PC-9 (cell line): ENCODE measurements at regions not wholly inside any gene's neighbourhood (a gene's known extent, or its start where the extent isn't known, plus 50 kb on each side); places are given as distances from the start of the nearest gene placed in this dataset.
"Not testable (repeated sequence)": the region's sequence is repeated elsewhere in the genome, so short reads cannot be mapped to it uniquely, and the experiment has no call there.

Experiments
- BruUV-seq: library from RNA; stranded (reverse); fragments of 400-500 nt; replicated peaks from 2 replicates; lab custom pipeline; 2021; lab: Mats Ljungman, UMichigan
- CTCF ChIA-PET: fragments of 300-600 bp; sonication (Branson Sonifier 250); formaldehyde crosslinking; loops from one replicate; lab custom pipeline; 2022; ENCODE audit warnings: antibody characterized with exemption; lab: Charles Lee
- POLR2A ChIA-PET: fragments of 300-600 bp; sonication (Branson Sonifier 250); formaldehyde crosslinking; loops from one replicate; lab custom pipeline; 2022; ENCODE audit warnings: antibody characterized with exemption; ENCODE audit not compliant: unreplicated experiment; lab: Charles Lee
- DNase-seq, 2 experiments: peaks; one replicate each; pipeline versions ENCODE4 v3.0.0 to v3.0.0-alpha.2; 2015 to 2022; ENCODE audit warnings: mixed read lengths in 1 of 2
- H2AFZ ChIP-seq: fragments of 200-600 bp; sonication (generic); 2 replicates; pipeline ENCODE4 v1.8.1; 2017; ENCODE audit warnings: antibody characterized with exemption
- H3F3A ChIP-seq: fragments of 200-600 bp; sonication (generic); 2 replicates; pipeline ENCODE4 v1.8.1; 2017; ENCODE audit warnings: antibody characterized with exemption, mild to moderate bottlenecking, low read depth; ENCODE audit not compliant: insufficient read depth
- H3K27ac ChIP-seq: fragments of 200-600 bp; sonication (generic); 2 replicates; pipeline ENCODE4 v1.6.1; 2016; ENCODE audit warnings: mixed run types
- H3K27me3 ChIP-seq: fragments of 200-600 bp; sonication (generic); 2 replicates; pipeline ENCODE4 v1.6.1; 2016; ENCODE audit warnings: low read depth, mixed run types; ENCODE audit not compliant: insufficient read depth
- H3K36me3 ChIP-seq: fragments of 200-600 bp; sonication (generic); 2 replicates; pipeline ENCODE4 v1.6.1; 2016; ENCODE audit warnings: low read depth, mixed run types
- H3K4me1 ChIP-seq: fragments of 200-600 bp; sonication (generic); replicated peaks from 2 replicates; pipeline ENCODE4 v1.6.1; 2016; ENCODE audit warnings: mixed run types; ENCODE audit not compliant: insufficient read depth
- H3K4me2 ChIP-seq: fragments of 200-600 bp; sonication (generic); 2 replicates; pipeline ENCODE4 v1.6.1; 2017; ENCODE audit warnings: mixed run types
- H3K4me3 ChIP-seq: fragments of 200-600 bp; sonication (generic); 2 replicates; pipeline ENCODE4 v1.6.1; 2016; ENCODE audit warnings: mixed run types
- H3K79me2 ChIP-seq: fragments of 200-600 bp; sonication (generic); 2 replicates; pipeline ENCODE4 v1.6.1; 2017; ENCODE audit warnings: low read depth, mixed run types
- H3K9me2 ChIP-seq: fragments of 200-600 bp; sonication (generic); 2 replicates; pipeline ENCODE4 v1.8.1; 2017; ENCODE audit warnings: mild to moderate bottlenecking; ENCODE audit not compliant: insufficient read depth
- H3K9me3 ChIP-seq: fragments of 200-600 bp; sonication (generic); 2 replicates; pipeline ENCODE4 v1.8.1; 2016; ENCODE audit warnings: low read depth; ENCODE audit not compliant: insufficient read depth
- H4K20me1 ChIP-seq: fragments of 200-600 bp; sonication (generic); 2 replicates; pipeline ENCODE4 v1.8.1; 2017; ENCODE audit not compliant: insufficient read depth
- CTCF ChIP-seq: fragments of 200-600 bp; sonication (generic); conservative IDR thresholded peaks from 2 replicates; pipeline ENCODE4 v1.6.1; 2017; ENCODE audit warnings: mixed run types, antibody characterized with exemption, mild to moderate bottlenecking, moderate library complexity
- EZH2 ChIP-seq: fragments of 200-600 bp; sonication (generic); IDR thresholded peaks from 2 replicates; pipeline ENCODE4 v1.8.0; 2017; ENCODE audit warnings: antibody characterized with exemption, low read depth
- intact Hi-C: fragments of 100-400 bp; cut with micrococcal nuclease; formaldehyde crosslinking; loops from one replicate; pipeline ENCODE4 v1.10.0; 2022; ENCODE audit not compliant: unreplicated experiment

GRCh38 chr5:27451377-27451776, 413.0 kb upstream of the CDH9 start:
- TF ChIP-seq CTCF (no peak), EZH2 (no peak)
- CTCF ChIA-PET, result no interaction called here
- H3K27ac ChIP-seq, result no peak overlapping the region

DNA sequence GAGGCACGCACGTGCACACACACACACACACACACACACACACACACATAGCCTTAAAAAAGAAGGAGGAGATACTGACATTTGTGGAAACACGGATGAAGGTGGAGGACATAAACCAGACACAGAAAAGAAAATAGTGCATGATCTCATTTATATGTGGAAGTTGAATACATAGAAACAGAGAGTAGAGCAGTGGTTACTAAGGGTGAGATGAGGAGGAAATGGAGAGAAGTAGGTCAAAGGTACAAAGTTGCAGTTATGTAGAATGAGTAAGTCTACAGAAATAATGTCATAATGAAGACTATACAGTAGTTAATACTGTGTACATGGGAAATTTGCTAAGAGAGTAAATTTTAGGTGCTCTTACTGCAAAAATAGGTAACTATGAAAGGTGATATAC, 412.2 kb upstream of the CDH9 start:
- POLR2A ChIA-PET, result no interaction called here
- no TSS peak for BruUV-seq
- no peaks in the 10 kb centered on the region for H3K4me1 ChIP-seq
- no peak overlapping the region for H3K4me2 ChIP-seq
- no peak overlapping the region for H3K4me3 ChIP-seq
- no peaks in the 10 kb centered on the region for H3K36me3 ChIP-seq
- H2AFZ ChIP-seq, result no peak overlapping the region
- no peaks in the 10 kb centered on the region for H3K79me2 ChIP-seq
- H3F3A ChIP-seq, result no peaks in the 10 kb centered on the region
- H4K20me1 ChIP-seq, result no peaks in the 10 kb centered on the region; the same call in 1 of the 2 replicates
- intact Hi-C loops, result no loop called here
- no peak overlapping the region for H3K27ac ChIP-seq
- peaks cover 4% of the 10 kb centered on the region; the same call in 1 of the 2 replicates for H3K9me2 ChIP-seq
- H3K9me3 ChIP-seq, result no peaks in the 10 kb centered on the region
- no peaks in the 10 kb centered on the region for H3K27me3 ChIP-seq
- CTCF ChIA-PET, result no interaction called here
- no peak for DNase-seq
- TF ChIP-seq EZH2 (no peak), CTCF (no peak)

More at GRCh38 chr5:27451377-27451776, 413.0 kb upstream of the CDH9 start:
- Histone ChIP-seq H3K79me2 (no peaks in the 10 kb centered on the region), H3K4me2 (no peak overlapping the region), H3K36me3 (no peaks in the 10 kb centered on the region), H3F3A (no peaks in the 10 kb centered on the region), H3K4me3 (no peak overlapping the region), H2AFZ (no peak overlapping the region; the same call in 1 of the 2 replicates), H3K9me3 (no peaks in the 10 kb centered on the region), H3K27me3 (no peaks in the 10 kb centered on the region), H4K20me1 (no peaks in the 10 kb centered on the region; the same call in 1 of the 2 replicates), H3K4me1 (no peaks in the 10 kb centered on the region), H3K9me2 (no peaks in the 10 kb centered on the region)
- intact Hi-C loops, result no loop called here
- POLR2A ChIA-PET, result no interaction called here
- no TSS peak for BruUV-seq
- no peak for DNase-seq

GRCh38 chr5:27439383-27439782, 401.0 kb upstream of the CDH9 start:
- H3K27ac ChIP-seq, H3K27me3 ChIP-seq, H3K9me2 ChIP-seq, H3K9me3 ChIP-seq, H4K20me1 ChIP-seq, H3K4me1 ChIP-seq, CTCF ChIA-PET, BruUV-seq, H3K36me3 ChIP-seq, H3F3A ChIP-seq, DNase-seq, intact Hi-C loops, POLR2A ChIA-PET, H3K4me2 ChIP-seq, H3K4me3 ChIP-seq, H3K79me2 ChIP-seq, H2AFZ ChIP-seq: not testable (repeated sequence)

DNA sequence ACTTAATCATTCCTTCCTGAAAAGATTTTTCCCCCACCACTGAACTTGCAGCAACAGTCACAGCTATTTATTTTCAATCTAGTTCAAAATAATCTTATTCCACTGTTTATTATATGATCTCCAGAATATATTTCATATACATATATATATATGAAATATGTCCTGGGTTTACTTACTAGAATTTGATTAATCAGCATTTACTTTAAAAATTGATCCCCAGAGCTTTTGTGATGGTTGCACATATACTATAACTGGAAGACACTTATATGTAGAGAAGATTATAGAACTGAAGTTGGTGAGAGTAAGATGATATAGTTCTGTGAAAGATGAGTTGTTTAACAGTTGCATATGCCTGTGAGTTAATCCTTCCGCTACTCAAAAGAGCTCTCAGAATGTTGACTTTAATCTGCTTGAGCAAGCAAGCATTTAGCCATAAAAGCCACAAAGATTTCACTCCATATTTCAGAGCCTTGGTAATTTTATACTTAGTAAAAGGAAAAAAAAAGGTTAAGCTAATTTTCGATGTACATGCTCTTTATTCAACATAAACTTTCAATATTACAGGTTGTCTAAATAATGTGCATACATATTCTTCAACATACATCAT, 399.3 kb upstream of the CDH9 start:
- intact Hi-C loops, result no loop called here
- no peaks in the 10 kb centered on the region for H3K9me2 ChIP-seq
- no peaks in the 10 kb centered on the region for H3K9me3 ChIP-seq
- no peak for TF ChIP-seq CTCF
- no peak for TF ChIP-seq EZH2
- no peak overlapping the region for H2AFZ ChIP-seq
- H3K27ac ChIP-seq, result no peak overlapping the region
- POLR2A ChIA-PET, result no interaction called here
- H3F3A ChIP-seq, result no peaks in the 10 kb centered on the region
- H4K20me1 ChIP-seq, result no peaks in the 10 kb centered on the region
- no peaks in the 10 kb centered on the region for H3K4me1 ChIP-seq
- no peak for DNase-seq
- no peaks in the 10 kb centered on the region for H3K27me3 ChIP-seq
- H3K36me3 ChIP-seq, result no peaks in the 10 kb centered on the region
- H3K4me2 ChIP-seq, result no peak overlapping the region
- no peaks in the 10 kb centered on the region for H3K79me2 ChIP-seq
- no peak overlapping the region for H3K4me3 ChIP-seq
- no TSS peak for BruUV-seq
- CTCF ChIA-PET, result no interaction called here
